A549 (cell line): ENCODE measurements at regions not wholly inside any gene's neighbourhood (a gene's known extent, or its start where the extent isn't known, plus 50 kb on each side); places are given as distances from the start of the nearest gene placed in this dataset.

Source experiments
- ATAC-seq, 2 experiments: fragments of 200-7000 bp in 1 of 2; fragments of >200 bp in 1 of 2; cut with Nextera tagmentation in 1 of 2; cut with Tn5 transposase in 1 of 2; 3 replicates each; pipeline versions ENCODE4 v1.8.0 to v1.9.1; 2018 to 2020; ENCODE audit warnings: mild to moderate bottlenecking in 1 of 2, moderate library complexity in 1 of 2
- CTCF ChIA-PET: fragments of 300-600 bp; sonication (Branson Sonifier 250); formaldehyde crosslinking; extraction: SDS; loops from one replicate; lab custom pipeline; 2021; ENCODE audit warnings: antibody characterized with exemption, inconsistent platforms; lab: Yijun Ruan, JAX
- POLR2A ChIA-PET: fragments of 350-600 bp; formaldehyde crosslinking; extraction: SDS; loops from one replicate; lab custom pipeline; 2021; ENCODE audit warnings: antibody characterized with exemption, inconsistent platforms; lab: Yijun Ruan, JAX
- DNase-seq, 2 experiments: peaks; one replicate each; pipeline versions ENCODE4 v3.0.0 to v3.0.0-alpha.2; 2011 to 2016; ENCODE audit warnings: low read depth in 1 of 2, low spot score in 1 of 2
- FAIRE-seq: peaks from 2 replicates; lab custom pipeline; 2011; peaks lifted over from hg19 to GRCh38; lab: Jason Lieb, UNC
- H3K27ac ChIP-seq, 2 experiments: fragments of >200 bp; sonication (Bioruptor Twin); formaldehyde crosslinking; 3 replicates each; pipeline ENCODE4 v1.5.1; 2016 to 2017
- H3K4me1 ChIP-seq: fragments of >200 bp; sonication (Bioruptor Twin); formaldehyde crosslinking; 3 replicates; pipeline ENCODE4 v1.6.1; 2016
- H3K4me2 ChIP-seq: fragments of >200 bp; sonication (Bioruptor Twin); formaldehyde crosslinking; 3 replicates; pipeline ENCODE4 v1.6.1; 2016
- H3K4me3 ChIP-seq: fragments of >200 bp; sonication (Bioruptor Twin); formaldehyde crosslinking; 3 replicates; pipeline ENCODE4 v1.5.1; 2016
- H3K9me3 ChIP-seq: fragments of >200 bp; sonication (Bioruptor Twin); formaldehyde crosslinking; 3 replicates; pipeline ENCODE4 v1.6.1; 2016
- CBX2 ChIP-seq: fragments of 200-600 bp; sonication (generic); IDR thresholded peaks from 2 replicates; pipeline ENCODE4 v1.6.1; 2016; ENCODE audit warnings: low read depth, mild to moderate bottlenecking, borderline replicate concordance
- CHD4 ChIP-seq: fragments of 200-600 bp; sonication (generic); IDR thresholded peaks from 2 replicates; pipeline ENCODE4 v1.6.1; 2016; ENCODE audit warnings: antibody characterized with exemption, mild to moderate bottlenecking, borderline replicate concordance
- EHMT2 ChIP-seq: fragments of 200-600 bp; sonication (generic); IDR thresholded peaks from 2 replicates; pipeline ENCODE4 v1.6.1; 2016; ENCODE audit warnings: antibody characterized with exemption, low read depth, mild to moderate bottlenecking, moderate library complexity
- FOSB ChIP-seq: fragments of 250-450 bp; sonication (Bioruptor Pico); IDR thresholded peaks from 2 replicates; pipeline ENCODE4 v1.5.0; 2020; ENCODE audit warnings: mild to moderate bottlenecking, moderate library complexity
- GATA3 ChIP-seq: IDR thresholded peaks from 2 replicates; pipeline ENCODE4 v1.6.1; 2012; ENCODE audit warnings: borderline replicate concordance
- HEYL ChIP-seq: fragments of 250-450 bp; sonication (Bioruptor Pico); IDR thresholded peaks from 2 replicates; pipeline ENCODE4 v1.8.0; 2021; ENCODE audit warnings: mild to moderate bottlenecking, moderate library complexity
- HOXA7 ChIP-seq: fragments of 250-450 bp; sonication (Bioruptor Pico); IDR thresholded peaks from 2 replicates; pipeline ENCODE4 v1.5.0; 2020; ENCODE audit warnings: mild to moderate bottlenecking, moderate library complexity
- HOXB13 ChIP-seq: fragments of 250-450 bp; sonication (Bioruptor Pico); IDR thresholded peaks from 2 replicates; pipeline ENCODE4 v1.5.0; 2020; ENCODE audit warnings: low read depth, mild to moderate bottlenecking, moderate library complexity
- HOXB5 ChIP-seq: fragments of 250-450 bp; sonication (Bioruptor Pico); IDR thresholded peaks from 2 replicates; pipeline ENCODE4 v1.5.0; 2020; ENCODE audit warnings: mild to moderate bottlenecking, moderate library complexity
- JUN ChIP-seq, 2 experiments: fragments of >200 bp; sonication (Bioruptor Twin); formaldehyde crosslinking; IDR thresholded peaks; 2 replicates in 1 of 2; 3 replicates in 1 of 2; pipeline ENCODE4 v1.6.1; 2016 to 2017
- JUNB ChIP-seq: fragments of >200 bp; sonication (Bioruptor Twin); formaldehyde crosslinking; IDR thresholded peaks from 2 replicates; pipeline ENCODE4 v1.6.1; 2016
- KDM1A ChIP-seq: fragments of 200-600 bp; sonication (generic); IDR thresholded peaks from 2 replicates; pipeline ENCODE4 v1.6.1; 2016; ENCODE audit warnings: low read depth, mild to moderate bottlenecking
- MAZ ChIP-seq: fragments of 150-350 bp; IDR thresholded peaks from 2 replicates; pipeline ENCODE4 v1.6.1; 2014; ENCODE audit warnings: antibody characterized with exemption, low read depth, low read length, borderline replicate concordance
- NPAS2 ChIP-seq: fragments of 250-450 bp; sonication (Bioruptor Pico); IDR thresholded peaks from 2 replicates; pipeline ENCODE4 v1.8.0; 2022; ENCODE audit warnings: mild to moderate bottlenecking, moderate library complexity, borderline replicate concordance
- NR3C1 ChIP-seq: fragments of >200 bp; sonication (Bioruptor Twin); formaldehyde crosslinking; IDR thresholded peaks from 3 replicates; pipeline ENCODE4 v1.6.1; 2017
- PBX3 ChIP-seq: IDR thresholded peaks from 2 replicates; pipeline ENCODE4 v1.6.1; 2012
- PHF8 ChIP-seq: fragments of 200-600 bp; sonication (generic); IDR thresholded peaks from 2 replicates; pipeline ENCODE4 v1.6.1; 2016; ENCODE audit warnings: low read depth, mild to moderate bottlenecking, antibody characterized with exemption, moderate library complexity, borderline replicate concordance
- POLR2A ChIP-seq: IDR thresholded peaks from 2 replicates; pipeline ENCODE4 v1.6.1; 2012; ENCODE audit warnings: mild to moderate bottlenecking, low read length
- POLR2AphosphoS2 ChIP-seq: conservative IDR thresholded peaks from 2 replicates; pipeline ENCODE4 v1.6.1; 2012; ENCODE audit warnings: low read length, improper control_type of control experiment, inconsistent platforms
- RAD21 ChIP-seq, 2 experiments: fragments of >200 bp in 1 of 2; sonication (Bioruptor Twin) in 1 of 2; formaldehyde crosslinking in 1 of 2; IDR thresholded peaks in 1 of 2; conservative IDR thresholded peaks in 1 of 2; 2 replicates in 1 of 2; 3 replicates in 1 of 2; pipeline ENCODE4 v1.6.1; 2012 to 2018; ENCODE audit warnings: inconsistent platforms in 1 of 2
- RCOR1 ChIP-seq: fragments of 150-350 bp; IDR thresholded peaks from 2 replicates; pipeline ENCODE4 v1.6.1; 2014; ENCODE audit warnings: antibody characterized with exemption, low read length, low read depth
- RNF2 ChIP-seq: fragments of 200-600 bp; sonication (generic); IDR thresholded peaks from 2 replicates; pipeline ENCODE4 v1.6.1; 2016; ENCODE audit warnings: low read depth, mild to moderate bottlenecking, antibody characterized with exemption, moderate library complexity, borderline replicate concordance
- SMC3 ChIP-seq: fragments of >200 bp; sonication (Bioruptor Twin); formaldehyde crosslinking; IDR thresholded peaks from 3 replicates; pipeline ENCODE4 v1.6.1; 2018; ENCODE audit warnings: inconsistent platforms
- SREBF2 ChIP-seq: fragments of 450-650 bp; IDR thresholded peaks from 2 replicates; pipeline ENCODE4 v1.6.1; 2014; ENCODE audit warnings: mild to moderate bottlenecking, moderate library complexity
- TFCP2L1 ChIP-seq: fragments of 250-450 bp; sonication (Bioruptor Pico); IDR thresholded peaks from 2 replicates; pipeline ENCODE4 v1.5.0; 2021; ENCODE audit warnings: mild to moderate bottlenecking
- USF2 ChIP-seq: fragments of 450-650 bp; IDR thresholded peaks from 2 replicates; pipeline ENCODE4 v1.6.1; 2014; ENCODE audit warnings: antibody characterized with exemption
- ZC3H11A ChIP-seq: fragments of 450-650 bp; IDR thresholded peaks from 2 replicates; pipeline ENCODE4 v1.6.1; 2014; ENCODE audit warnings: antibody characterized with exemption, mild to moderate bottlenecking
- WGBS: methylation state at CpG from one replicate; pipeline ENCODE4 v1.1.6; 2017; ENCODE audit errors: missing lambda C conversion rate; 5-methylcytosine and 5-hydroxymethylcytosine counted together
- TF ChIP-seq, protein P1 (sequence below): IDR thresholded peaks from 2 replicates; pipeline ENCODE4 v1.6.1; 2012
- TF ChIP-seq, protein P2 (sequence below): fragments of 150-350 bp; IDR thresholded peaks from 2 replicates; pipeline ENCODE4 v1.6.1; 2014; ENCODE audit warnings: low read depth, mild to moderate bottlenecking, low read length
- TF ChIP-seq, protein P3 (sequence below): IDR thresholded peaks from 2 replicates; pipeline ENCODE4 v1.6.1; 2012; ENCODE audit warnings: low read depth, borderline replicate concordance

DNA sequence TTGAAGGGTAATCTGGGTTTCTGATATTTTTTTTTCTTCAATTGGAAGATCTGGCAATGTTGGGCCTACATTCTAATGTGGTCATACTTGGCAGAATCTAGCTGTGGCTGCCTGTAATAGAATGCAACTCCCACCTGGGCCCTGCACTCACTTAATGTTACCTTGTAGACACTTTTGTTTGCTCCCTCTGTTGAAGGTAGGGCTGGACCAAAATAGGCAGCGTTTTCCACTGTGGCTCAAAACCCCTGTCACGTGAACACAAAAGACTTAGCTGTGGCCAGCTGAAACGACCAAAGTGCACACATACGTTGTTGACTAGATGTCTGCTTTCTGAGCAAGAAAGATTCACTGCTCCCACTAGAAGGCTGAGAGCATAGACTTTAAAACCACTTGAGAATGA lies 117.6 kb upstream of the HMHB1 start:
- Histone ChIP-seq H3K4me2 (no peak overlapping the region), H3K9me3 (peaks cover 7% of the 10 kb centered on the region; the same call in 1 of the 3 replicates), H3K27ac (no peak overlapping the region), H3K4me1 (no peaks in the 10 kb centered on the region), H3K4me3 (no peak overlapping the region)
- DNase-seq, result no peak
- WGBS, result 88% methylated on average over 4 of the region's 4 CpGs
- ATAC-seq, result no peak
- ChIA-PET POLR2A (no interaction called here), CTCF (no interaction called here)
- TF ChIP-seq TFCP2L1 (CRISPR knock-in tag), result no peak
- TF ChIP-seq HOXA7 (CRISPR knock-in tag), result no peak
- TF ChIP-seq PBX3, result no peak
- no peak for TF ChIP-seq ZC3H11A
- no peak for TF ChIP-seq SMC3
- TF ChIP-seq, protein P1, sequence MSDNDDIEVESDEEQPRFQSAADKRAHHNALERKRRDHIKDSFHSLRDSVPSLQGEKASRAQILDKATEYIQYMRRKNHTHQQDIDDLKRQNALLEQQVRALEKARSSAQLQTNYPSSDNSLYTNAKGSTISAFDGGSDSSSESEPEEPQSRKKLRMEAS, result no peak
- TF ChIP-seq PHF8, result no peak
- TF ChIP-seq POLR2AphosphoS2, result no peak
- FAIRE-seq, result no peak

DNA sequence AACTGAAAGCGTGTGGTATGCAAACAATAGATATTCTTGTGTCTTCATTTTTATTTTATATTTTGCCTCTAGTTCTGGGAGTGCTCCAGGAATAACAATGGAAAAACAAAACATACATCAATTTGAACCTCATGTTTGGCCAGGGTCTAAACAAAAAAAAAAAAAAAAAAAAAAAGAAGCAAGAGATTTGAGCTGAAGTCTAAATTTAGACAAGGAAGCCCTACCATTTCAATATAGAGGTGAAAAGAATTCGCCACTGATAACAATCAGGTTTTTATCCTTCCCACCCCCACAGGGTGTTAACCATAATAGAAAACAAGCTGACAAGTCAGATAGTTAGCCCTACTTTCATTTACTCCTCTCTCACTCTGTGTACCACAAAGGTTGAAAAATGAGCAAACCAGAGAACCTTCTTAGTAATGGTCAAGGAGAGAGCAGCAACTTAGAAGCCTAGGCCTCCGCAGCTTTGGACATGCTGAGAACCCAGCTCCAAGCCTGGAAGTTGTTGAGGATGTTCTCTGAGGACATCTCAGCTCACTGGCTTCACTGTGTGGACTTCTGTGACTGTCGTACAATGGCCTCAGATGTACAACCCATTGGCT lies 118.2 kb upstream of the HMHB1 start:
- ATAC-seq, result no peak
- Histone ChIP-seq H3K4me3 (no peak overlapping the region), H3K4me2 (no peak overlapping the region), H3K27ac (no peak overlapping the region), H3K4me1 (no peaks in the 10 kb centered on the region), H3K9me3 (peaks cover 11% of the 10 kb centered on the region; the same call in 1 of the 3 replicates)
- no peak for FAIRE-seq
- CTCF ChIA-PET, result no interaction called here
- 87% methylated on average over 4 of the region's 4 CpGs for WGBS
- POLR2A ChIA-PET, result interaction anchor here (0.7 kb wide), 1 partner anchor 27 kb away, joined by 11 read pairs; no protein-coding TSS in a partner anchor
- no peak for DNase-seq
- TF ChIP-seq RNF2 (no peak), GATA3 (no peak), CHD4 (no peak), TFCP2L1 (CRISPR knock-in tag) (no peak), HOXB13 (CRISPR knock-in tag) (no peak), FOSB (CRISPR knock-in tag) (no peak), KDM1A (no peak), NR3C1 (no peak), MAZ (no peak)

- H3K4me1 ChIP-seq, result no peaks in the 10 kb centered on the region
- POLR2A ChIA-PET, result no interaction called here
- FAIRE-seq, result no peak
- no peak for ATAC-seq
- no peak for TF ChIP-seq PBX3
- no peak for TF ChIP-seq USF2
- no peak for TF ChIP-seq RAD21 (conservative IDR thresholded peaks at IDR 0.05 in 1 of 2, IDR thresholded peaks at IDR 0.05 in 1 of 2)
- no peak for TF ChIP-seq ZC3H11A
- no peak for TF ChIP-seq RNF2
- no peak for TF ChIP-seq HEYL
- TF ChIP-seq SREBF2, result no peak
- TF ChIP-seq JUNB, result no peak
- TF ChIP-seq HOXB5 (CRISPR knock-in tag), result no peak
- TF ChIP-seq POLR2AphosphoS2, result no peak
- TF ChIP-seq NPAS2, result no peak
- TF ChIP-seq CBX2, result no peak
- TF ChIP-seq POLR2A, result no peak
- no peak for TF ChIP-seq EHMT2
- TF ChIP-seq RCOR1, result no peak
- TF ChIP-seq, protein P2, sequence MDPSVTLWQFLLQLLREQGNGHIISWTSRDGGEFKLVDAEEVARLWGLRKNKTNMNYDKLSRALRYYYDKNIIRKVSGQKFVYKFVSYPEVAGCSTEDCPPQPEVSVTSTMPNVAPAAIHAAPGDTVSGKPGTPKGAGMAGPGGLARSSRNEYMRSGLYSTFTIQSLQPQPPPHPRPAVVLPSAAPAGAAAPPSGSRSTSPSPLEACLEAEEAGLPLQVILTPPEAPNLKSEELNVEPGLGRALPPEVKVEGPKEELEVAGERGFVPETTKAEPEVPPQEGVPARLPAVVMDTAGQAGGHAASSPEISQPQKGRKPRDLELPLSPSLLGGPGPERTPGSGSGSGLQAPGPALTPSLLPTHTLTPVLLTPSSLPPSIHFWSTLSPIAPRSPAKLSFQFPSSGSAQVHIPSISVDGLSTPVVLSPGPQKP, result no peak
- TF ChIP-seq FOSB (CRISPR knock-in tag), result no peak
- no peak for TF ChIP-seq HOXA7 (CRISPR knock-in tag)
- TF ChIP-seq, protein P3, sequence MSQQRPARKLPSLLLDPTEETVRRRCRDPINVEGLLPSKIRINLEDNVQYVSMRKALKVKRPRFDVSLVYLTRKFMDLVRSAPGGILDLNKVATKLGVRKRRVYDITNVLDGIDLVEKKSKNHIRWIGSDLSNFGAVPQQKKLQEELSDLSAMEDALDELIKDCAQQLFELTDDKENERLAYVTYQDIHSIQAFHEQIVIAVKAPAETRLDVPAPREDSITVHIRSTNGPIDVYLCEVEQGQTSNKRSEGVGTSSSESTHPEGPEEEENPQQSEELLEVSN, result no peak
- no peak for TF ChIP-seq JUN (IDR thresholded peaks at IDR 0.05)
- no peak overlapping the region for H3K4me3 ChIP-seq
- no peak overlapping the region for H3K4me2 ChIP-seq
- H3K9me3 ChIP-seq, result peaks cover 12% of the 10 kb centered on the region; the same call in 1 of the 3 replicates
- DNase-seq, result no peak
- H3K27ac ChIP-seq, result no peak overlapping the region
- whole genome bisulfite sequencing, result 88% methylated on average over 1 of the region's 1 CpG
- CTCF ChIA-PET, result interaction anchor here (2.5 kb wide), 1 partner anchor 17 kb away, joined by 8 read pairs; no protein-coding TSS in a partner anchor
These were observed 119.6 kb upstream of the HMHB1 start for GRCh38 chr5:143692342-143692741.
